Vagina (tissue), 2 donors: ENCODE measurements at regions not wholly inside any gene's neighbourhood (a gene's known extent, or its start where the extent isn't known, plus 50 kb on each side); places are given as distances from the start of the nearest gene placed in this dataset.

Source experiments
- CTCF ChIP-seq, 3 experiments: fragments of 450-650 bp in 2 of 3; fragments of 200-600 bp in 1 of 3; sonication (generic) in 1 of 3; IDR thresholded peaks; one replicate each; pipeline ENCODE4 v1.5.1; 2017 to 2019; ENCODE audit warnings: antibody characterized with exemption in 3 of 3, mild to moderate bottlenecking in 2 of 3, moderate library complexity in 2 of 3
- POLR2AphosphoS5 ChIP-seq, 2 donors: sonication (generic); formaldehyde crosslinking; IDR thresholded peaks; one replicate each; pipeline ENCODE4 v1.9.0; 2017; ENCODE audit warnings: antibody characterized with exemption in 2 of 2, mild to moderate bottlenecking in 2 of 2, low read depth in 1 of 2; ENCODE audit not compliant: insufficient read depth in 1 of 2

- TF ChIP-seq CTCF (IDR thresholded peaks at IDR 0.05) (no peak), POLR2AphosphoS5 (IDR thresholded peaks at IDR 0.05; ENCODE audit: insufficient read depth in 1 of 2, low read depth in 1 of 2) (no peak)
These were observed 350.7 kb downstream of the NSUN3 start for GRCh38 chr3:94413336-94414108.
